Body of pancreas (tissue), 4 donors: ENCODE measurements at regions not wholly inside any gene's neighbourhood (a gene's known extent, or its start where the extent isn't known, plus 50 kb on each side); places are given as distances from the start of the nearest gene placed in this dataset.

ENCODE experiments used
- CTCF ChIP-seq, 7 experiments: fragments of 450-650 bp in 4 of 7; fragments of 200-600 bp in 3 of 7; sonication (generic) in 3 of 7; IDR thresholded peaks; one replicate each; pipeline ENCODE4 v1.5.1; 2016 to 2019; ENCODE audit warnings: antibody characterized with exemption in 7 of 7
- POLR2A ChIP-seq, 3 donors: fragments of 450-650 bp; IDR thresholded peaks; one replicate each; pipeline ENCODE4 v1.6.1; 2016; ENCODE audit warnings: antibody characterized with exemption in 3 of 3, mild to moderate bottlenecking in 2 of 3

GRCh38 chr14:101289230-101289690 lies 272.0 kb upstream of the DIO3 start:
- TF ChIP-seq POLR2A (IDR thresholded peaks at IDR 0.05) = no peak
- TF ChIP-seq CTCF (IDR thresholded peaks at IDR 0.05) = no peak
